Lung (tissue), 11 donors: ENCODE measurements at regions not wholly inside any gene's neighbourhood (a gene's known extent, or its start where the extent isn't known, plus 50 kb on each side); places are given as distances from the start of the nearest gene placed in this dataset.

Experiments
- ATAC-seq: fragments of 200-7000 bp; cut with Tn5 transposase; one replicate; pipeline ENCODE4 v1.9.1; 2020; ENCODE audit warnings: moderate number of reproducible peaks; ENCODE audit not compliant: insufficient read depth, low FRiP score
- DNase-seq, 3 donors: peaks; one replicate each; pipeline ENCODE4 v3.0.0-alpha.2; 2013 to 2017
- H3K27ac ChIP-seq, 2 donors: one replicate each; pipeline ENCODE4 v1.5.1; 2013; ENCODE audit warnings: mild to moderate bottlenecking in 2 of 2, moderate library complexity in 2 of 2, control low read depth in 1 of 2, inconsistent platforms in 1 of 2, low read depth in 1 of 2, low read length in 1 of 2
- H3K27me3 ChIP-seq, 3 donors: one replicate each; pipeline ENCODE4 v1.5.1; 2013; ENCODE audit warnings: low read length in 2 of 3; ENCODE audit not compliant: control insufficient read depth in 3 of 3, insufficient read depth in 3 of 3
- H3K36me3 ChIP-seq, 4 donors: one replicate each; pipeline ENCODE4 v1.5.1; 2013; ENCODE audit warnings: low read length in 4 of 4, mild to moderate bottlenecking in 1 of 4, moderate library complexity in 1 of 4; ENCODE audit not compliant: control insufficient read depth in 4 of 4, insufficient read depth in 4 of 4
- H3K4me1 ChIP-seq, 5 donors: one replicate each; pipeline ENCODE4 v1.5.1; 2013; ENCODE audit warnings: low read length in 5 of 5, mild to moderate bottlenecking in 2 of 5, moderate library complexity in 1 of 5; ENCODE audit not compliant: control insufficient read depth in 5 of 5, insufficient read depth in 5 of 5
- H3K4me3 ChIP-seq: one replicate; pipeline ENCODE4 v1.5.1; 2013; ENCODE audit warnings: mild to moderate bottlenecking, control low read depth, moderate library complexity
- H3K9ac ChIP-seq, 2 donors: one replicate each; pipeline ENCODE4 v1.5.1; 2013; ENCODE audit warnings: low read length in 2 of 2, control low read depth in 1 of 2; ENCODE audit not compliant: insufficient read depth in 1 of 2
- H3K9me3 ChIP-seq, 4 donors: one replicate each; pipeline ENCODE4 v1.5.1; 2013; ENCODE audit warnings: low read length in 3 of 4, mild to moderate bottlenecking in 1 of 4, moderate library complexity in 1 of 4; ENCODE audit not compliant: control insufficient read depth in 4 of 4, insufficient read depth in 3 of 4
- WGBS, 2 donors: extraction: QIAGEN DNeasy Blood & Tissue Kit; methylation state at CpG; one replicate each; pipeline ENCODE4 v1.1.7; 2013; 5-methylcytosine and 5-hydroxymethylcytosine counted together
- TF ChIP-seq, protein P1 (sequence below): IDR thresholded peaks from 2 replicates; pipeline ENCODE4 v1.5.1; 2012; ENCODE audit warnings: mild to moderate bottlenecking; ENCODE audit errors: control extremely low read depth, extremely low read depth
- donor health status: control.
- donor health status: control.
- donor health status: Bipolar disorder and iron deficiency.
- donor health status: healthy.
- donor health status: DM: yes; HTN: yes; CAD: no.

DNA sequence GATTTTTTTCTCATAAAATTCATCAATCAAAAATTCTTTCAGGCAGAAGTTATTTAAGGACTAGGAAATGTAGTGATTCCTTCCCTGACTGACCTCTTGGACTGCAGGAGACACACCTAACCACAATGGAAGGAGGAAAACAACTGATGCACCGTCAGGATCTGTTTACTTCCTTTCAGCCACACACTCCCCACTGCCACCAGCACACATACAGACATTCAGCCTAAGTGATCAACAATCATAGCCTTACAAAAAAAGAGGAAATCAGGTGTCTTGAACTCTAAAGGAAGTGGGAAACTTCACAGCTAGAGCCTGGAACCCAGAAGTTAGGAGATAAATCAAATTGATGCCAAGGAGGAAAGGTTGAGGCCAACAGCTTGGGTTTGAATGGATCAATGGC lies 213.5 kb upstream of the ACVR2A start:
- ATAC-seq (no peak), DNase-seq (no peak)
- Histone ChIP-seq H3K27me3 (no peaks in the 10 kb centered on the region), H3K36me3 (no peaks in the 10 kb centered on the region), H3K27ac (no peak overlapping the region), H3K4me3 (no peak overlapping the region), H3K4me1 (no peaks in the 10 kb centered on the region), H3K9ac (no peak overlapping the region), H3K9me3 (no peaks in the 10 kb centered on the region)
- WGBS, 2 donors = 5 to 34% methylated on average over 1 of the region's 1 CpG
- TF ChIP-seq, protein P1, sequence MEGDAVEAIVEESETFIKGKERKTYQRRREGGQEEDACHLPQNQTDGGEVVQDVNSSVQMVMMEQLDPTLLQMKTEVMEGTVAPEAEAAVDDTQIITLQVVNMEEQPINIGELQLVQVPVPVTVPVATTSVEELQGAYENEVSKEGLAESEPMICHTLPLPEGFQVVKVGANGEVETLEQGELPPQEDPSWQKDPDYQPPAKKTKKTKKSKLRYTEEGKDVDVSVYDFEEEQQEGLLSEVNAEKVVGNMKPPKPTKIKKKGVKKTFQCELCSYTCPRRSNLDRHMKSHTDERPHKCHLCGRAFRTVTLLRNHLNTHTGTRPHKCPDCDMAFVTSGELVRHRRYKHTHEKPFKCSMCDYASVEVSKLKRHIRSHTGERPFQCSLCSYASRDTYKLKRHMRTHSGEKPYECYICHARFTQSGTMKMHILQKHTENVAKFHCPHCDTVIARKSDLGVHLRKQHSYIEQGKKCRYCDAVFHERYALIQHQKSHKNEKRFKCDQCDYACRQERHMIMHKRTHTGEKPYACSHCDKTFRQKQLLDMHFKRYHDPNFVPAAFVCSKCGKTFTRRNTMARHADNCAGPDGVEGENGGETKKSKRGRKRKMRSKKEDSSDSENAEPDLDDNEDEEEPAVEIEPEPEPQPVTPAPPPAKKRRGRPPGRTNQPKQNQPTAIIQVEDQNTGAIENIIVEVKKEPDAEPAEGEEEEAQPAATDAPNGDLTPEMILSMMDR = no peak

DNA sequence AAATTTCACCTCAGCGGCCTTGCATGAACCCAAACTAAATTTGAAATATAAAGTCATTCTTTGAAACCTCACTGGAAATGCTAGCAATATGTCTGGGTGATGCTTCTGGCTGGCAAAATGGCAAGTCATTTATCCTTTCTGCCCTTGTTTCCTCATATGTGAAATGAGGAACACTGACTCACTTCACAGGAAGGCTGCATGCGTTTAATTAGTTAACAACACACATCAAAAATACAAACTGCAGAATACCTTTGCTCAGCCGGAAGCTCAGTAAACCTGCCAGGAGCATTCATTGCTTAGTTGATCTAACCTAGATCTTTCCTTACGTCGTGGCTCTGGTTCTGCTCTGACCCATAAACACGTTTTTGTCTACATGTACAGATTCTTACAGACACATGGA lies 214.2 kb upstream of the ACVR2A start:
- H3K4me1 ChIP-seq = no peaks in the 10 kb centered on the region

DNA sequence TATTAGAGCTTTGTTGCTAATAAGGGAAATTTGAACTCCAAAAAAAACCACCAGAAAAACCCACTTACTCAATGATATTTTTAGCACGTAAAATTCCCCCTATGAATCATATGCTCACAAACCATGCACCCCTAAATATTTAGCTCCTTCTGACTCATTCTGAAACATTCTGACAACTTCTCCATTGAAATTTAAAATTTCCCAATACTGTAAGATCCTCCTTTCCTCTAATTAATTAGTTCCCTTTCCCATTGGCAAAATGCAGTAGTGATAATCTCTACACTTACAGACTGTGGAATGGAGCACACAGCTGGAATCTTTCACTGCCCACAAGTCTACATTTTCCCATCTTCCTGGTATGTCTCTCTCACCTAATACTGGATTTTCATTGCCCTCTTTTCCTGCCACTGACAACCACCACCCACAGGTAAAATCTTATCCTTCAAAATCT lies 215.8 kb upstream of the ACVR2A start:
- H3K27ac ChIP-seq = no peak overlapping the region
- no peak overlapping the region for H3K4me3 ChIP-seq
- ATAC-seq (no peak), DNase-seq (no peak)
- no peaks in the 10 kb centered on the region for H3K4me1 ChIP-seq
- H3K36me3 ChIP-seq = no peaks in the 10 kb centered on the region
- WGBS, 2 donors = 48 to 63% methylated on average over 1 of the region's 1 CpG
- no peak overlapping the region for H3K9ac ChIP-seq
- H3K9me3 ChIP-seq = no peaks in the 10 kb centered on the region
- H3K27me3 ChIP-seq = no peaks in the 10 kb centered on the region
- TF ChIP-seq, protein P1 = no peak

More for the DNA sequence above, 214.2 kb upstream of the ACVR2A start:
- TF ChIP-seq, protein P1 = no peak
- H3K9me3 ChIP-seq = no peaks in the 10 kb centered on the region
- WGBS, 2 donors = 37 to 55% methylated on average over 6 of the region's 6 CpGs
- H3K27ac ChIP-seq = no peak overlapping the region
- ATAC-seq (no peak), DNase-seq (no peak)
- H3K27me3 ChIP-seq = no peaks in the 10 kb centered on the region
- no peak overlapping the region for H3K9ac ChIP-seq
- no peaks in the 10 kb centered on the region for H3K36me3 ChIP-seq
- H3K4me3 ChIP-seq = no peak overlapping the region

DNA sequence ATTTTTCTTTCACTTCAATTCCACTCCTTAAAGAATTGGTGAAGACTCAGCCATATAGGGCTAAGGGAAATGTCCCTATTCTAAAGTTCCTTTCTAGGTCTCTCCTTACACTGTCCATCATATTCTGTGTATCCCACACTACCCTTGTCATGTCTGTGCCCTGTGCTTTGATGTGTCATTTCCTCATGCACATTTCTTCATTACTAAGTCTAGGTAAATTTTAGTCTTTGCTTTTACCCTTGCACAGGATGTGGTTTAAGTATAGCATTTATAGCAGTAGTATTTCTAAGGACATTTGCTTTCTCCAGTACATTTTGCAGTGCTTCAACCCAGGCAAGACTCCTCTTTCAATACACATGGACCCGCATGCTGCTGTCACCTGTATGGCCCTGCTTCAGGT lies 221.5 kb upstream of the ACVR2A start:
- Histone ChIP-seq H3K27me3 (no peaks in the 10 kb centered on the region), H3K27ac (no peak overlapping the region), H3K9me3 (no peaks in the 10 kb centered on the region), H3K9ac (no peak overlapping the region), H3K36me3 (no peaks in the 10 kb centered on the region), H3K4me3 (no peak overlapping the region), H3K4me1 (no peaks in the 10 kb centered on the region)
- TF ChIP-seq, protein P1 = no peak
- DNase-seq (no peak), ATAC-seq (no peak)
- 63 to 82% methylated on average over 1 of the region's 1 CpG for WGBS, 2 donors
